Stomach (tissue), 8 donors: ENCODE measurements at regions not wholly inside any gene's neighbourhood (a gene's known extent, or its start where the extent isn't known, plus 50 kb on each side); places are given as distances from the start of the nearest gene placed in this dataset.

ENCODE experiments used
- DNase-seq, 2 donors: peaks; one replicate each; pipeline versions ENCODE4 v3.0.0 to v3.0.0-alpha.2; 2013 to 2019
- H3K27ac ChIP-seq, 5 donors: fragments of 200-600 bp in 4 of 5; sonication (generic) in 4 of 5; one replicate each; pipeline ENCODE4 v1.5.1; 2013 to 2019; ENCODE audit warnings: mild to moderate bottlenecking in 1 of 5, moderate library complexity in 1 of 5
- H3K27me3 ChIP-seq, 3 donors: fragments of 200-600 bp; sonication (generic); one replicate each; pipeline ENCODE4 v1.5.1; 2017 to 2019; ENCODE audit warnings: mixed run types in 1 of 3
- H3K36me3 ChIP-seq, 4 donors: fragments of 200-600 bp; sonication (generic); 1 replicate in 3 of 4; 2 replicates in 1 of 4; pipeline ENCODE4 v1.5.1; 2016 to 2019
- H3K4me1 ChIP-seq, 4 donors: fragments of 200-600 bp; sonication (generic); one replicate each; pipeline ENCODE4 v1.5.1; 2016 to 2019
- H3K4me3 ChIP-seq, 4 donors: fragments of 200-600 bp; sonication (generic) in 3 of 4; one replicate each; pipeline ENCODE4 v1.5.1; 2016 to 2019; ENCODE audit warnings: mild to moderate bottlenecking in 1 of 4
- H3K9me3 ChIP-seq, 4 donors: fragments of 200-600 bp; sonication (generic); one replicate each; pipeline ENCODE4 v1.5.1; 2016 to 2019
- EP300 ChIP-seq: sonication (generic); formaldehyde crosslinking; IDR thresholded peaks from one replicate; pipeline ENCODE4 v1.6.1; 2017; ENCODE audit warnings: antibody characterized with exemption
- POLR2A ChIP-seq, 4 donors: fragments of 450-650 bp; IDR thresholded peaks; one replicate each; pipeline ENCODE4 v1.6.1; 2016; ENCODE audit warnings: antibody characterized with exemption in 4 of 4, control low read depth in 2 of 4, mild to moderate bottlenecking in 1 of 4, moderate library complexity in 1 of 4
- POLR2AphosphoS5 ChIP-seq, 3 donors: sonication (generic); formaldehyde crosslinking; IDR thresholded peaks; one replicate each; pipeline ENCODE4 v1.6.1; 2016; ENCODE audit warnings: antibody characterized with exemption in 3 of 3
- WGBS, 5 donors: extraction: QIAGEN DNeasy Blood & Tissue Kit in 3 of 5; methylation state at CpG; one replicate each; pipeline versions ENCODE4 v1.1.5 to v1.1.7; 2013 to 2018; 5-methylcytosine and 5-hydroxymethylcytosine counted together
- intact Hi-C: fragments of 100-400 bp; cut with DNase I; formaldehyde crosslinking; loops from one replicate; pipeline ENCODE4 v1.15.1; 2023; ENCODE audit warnings: low total_unique reads
- TF ChIP-seq, protein P1 (sequence below), 7 experiments: fragments of 450-650 bp in 4 of 7; fragments of 200-600 bp in 3 of 7; sonication (generic) in 3 of 7; IDR thresholded peaks; one replicate each; pipeline ENCODE4 v1.5.1; 2016 to 2019; ENCODE audit warnings: antibody characterized with exemption in 7 of 7, control low read depth in 2 of 7, mild to moderate bottlenecking in 1 of 7
- donor health status: healthy with polysubstance abuse.
- donor health status: Bipolar disorder and iron deficiency.
- donor health status: healthy.

DNA sequence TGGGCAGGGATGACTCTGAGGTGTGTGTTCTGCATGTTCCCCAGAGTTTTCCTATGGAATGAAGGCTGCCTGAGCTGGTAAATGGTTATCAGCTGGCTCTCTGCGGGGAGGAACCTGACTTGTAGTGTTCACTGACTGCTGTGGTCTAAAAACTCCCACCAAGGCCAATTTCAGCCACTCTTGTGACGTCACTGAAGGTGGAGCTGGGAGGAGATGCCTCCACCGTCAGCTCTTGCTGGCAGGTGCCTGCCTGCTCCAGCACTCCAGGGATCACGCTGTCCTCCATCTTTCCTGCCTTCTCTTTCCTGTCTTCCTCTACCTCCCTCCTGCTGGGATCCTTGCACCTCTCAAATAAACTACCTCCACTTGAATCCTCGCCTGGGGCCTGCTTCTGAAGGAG is 209.5 kb upstream of the HS6ST1 start:
- WGBS, 5 donors, result 72 to 87% (median 82%) methylated on average over 5 of the region's 5 CpGs
- peaks cover 0 to 9% (median 0%) of the 10 kb centered on the region in 4 donors for H3K9me3 ChIP-seq
- H3K4me3 ChIP-seq, result no peak overlapping the region
- H3K27me3 ChIP-seq, result no peaks in the 10 kb centered on the region
- no peaks in the 10 kb centered on the region for H3K36me3 ChIP-seq
- peak in 1 of 2 donors; percentile 14 for DNase-seq
- H3K4me1 ChIP-seq, result no peaks in the 10 kb centered on the region
- TF ChIP-seq, protein P1, sequence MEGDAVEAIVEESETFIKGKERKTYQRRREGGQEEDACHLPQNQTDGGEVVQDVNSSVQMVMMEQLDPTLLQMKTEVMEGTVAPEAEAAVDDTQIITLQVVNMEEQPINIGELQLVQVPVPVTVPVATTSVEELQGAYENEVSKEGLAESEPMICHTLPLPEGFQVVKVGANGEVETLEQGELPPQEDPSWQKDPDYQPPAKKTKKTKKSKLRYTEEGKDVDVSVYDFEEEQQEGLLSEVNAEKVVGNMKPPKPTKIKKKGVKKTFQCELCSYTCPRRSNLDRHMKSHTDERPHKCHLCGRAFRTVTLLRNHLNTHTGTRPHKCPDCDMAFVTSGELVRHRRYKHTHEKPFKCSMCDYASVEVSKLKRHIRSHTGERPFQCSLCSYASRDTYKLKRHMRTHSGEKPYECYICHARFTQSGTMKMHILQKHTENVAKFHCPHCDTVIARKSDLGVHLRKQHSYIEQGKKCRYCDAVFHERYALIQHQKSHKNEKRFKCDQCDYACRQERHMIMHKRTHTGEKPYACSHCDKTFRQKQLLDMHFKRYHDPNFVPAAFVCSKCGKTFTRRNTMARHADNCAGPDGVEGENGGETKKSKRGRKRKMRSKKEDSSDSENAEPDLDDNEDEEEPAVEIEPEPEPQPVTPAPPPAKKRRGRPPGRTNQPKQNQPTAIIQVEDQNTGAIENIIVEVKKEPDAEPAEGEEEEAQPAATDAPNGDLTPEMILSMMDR (IDR thresholded peaks at IDR 0.05), result no peak
- no peak for TF ChIP-seq POLR2AphosphoS5 (IDR thresholded peaks at IDR 0.05)
- no peak for TF ChIP-seq POLR2A (IDR thresholded peaks at IDR 0.05)
- no peak for TF ChIP-seq EP300
- intact Hi-C loops, result no loop called here
- H3K27ac ChIP-seq, result no peak overlapping the region

DNA sequence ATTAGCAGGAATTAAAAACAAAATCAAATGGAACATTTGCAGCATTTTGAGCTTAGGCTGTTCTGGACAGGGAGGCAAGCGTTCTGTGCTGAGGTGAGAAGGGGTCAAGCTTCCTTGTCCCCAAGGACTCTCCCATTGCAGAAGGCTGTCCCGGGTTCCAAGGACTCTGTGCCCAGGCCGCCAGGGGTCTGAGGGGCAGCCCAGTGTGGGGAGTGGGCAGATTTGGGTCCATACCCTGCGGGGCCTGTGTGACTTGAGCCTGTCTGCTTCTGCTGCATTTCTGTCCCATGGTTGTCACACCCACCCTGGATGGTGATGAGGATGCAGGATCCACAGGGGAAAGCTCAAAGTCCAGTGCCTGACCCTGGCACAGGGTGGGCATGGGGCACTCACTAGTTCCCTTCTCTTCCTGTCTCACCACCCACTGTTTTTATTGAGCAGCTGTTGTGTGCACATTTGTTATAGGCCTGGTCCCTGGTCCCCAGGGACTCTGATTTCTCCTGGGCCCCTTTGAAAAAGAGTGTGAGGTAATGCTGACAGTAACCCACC is 211.4 kb upstream of the HS6ST1 start:
- Histone ChIP-seq H3K9me3 (no peaks in the 10 kb centered on the region), H3K27ac (no peak overlapping the region), H3K27me3 (no peaks in the 10 kb centered on the region), H3K4me1 (no peaks in the 10 kb centered on the region), H3K36me3 (no peaks in the 10 kb centered on the region), H3K4me3 (no peak overlapping the region)
- WGBS, 5 donors, result 72 to 90% (median 88%) methylated on average over 4 of the region's 4 CpGs
- TF ChIP-seq POLR2AphosphoS5 (IDR thresholded peaks at IDR 0.05) (no peak), POLR2A (IDR thresholded peaks at IDR 0.05) (no peak), EP300 (no peak)
- TF ChIP-seq, protein P1 (IDR thresholded peaks at IDR 0.05), result no peak
- no peak for DNase-seq
- intact Hi-C loops, result no loop called here

DNA sequence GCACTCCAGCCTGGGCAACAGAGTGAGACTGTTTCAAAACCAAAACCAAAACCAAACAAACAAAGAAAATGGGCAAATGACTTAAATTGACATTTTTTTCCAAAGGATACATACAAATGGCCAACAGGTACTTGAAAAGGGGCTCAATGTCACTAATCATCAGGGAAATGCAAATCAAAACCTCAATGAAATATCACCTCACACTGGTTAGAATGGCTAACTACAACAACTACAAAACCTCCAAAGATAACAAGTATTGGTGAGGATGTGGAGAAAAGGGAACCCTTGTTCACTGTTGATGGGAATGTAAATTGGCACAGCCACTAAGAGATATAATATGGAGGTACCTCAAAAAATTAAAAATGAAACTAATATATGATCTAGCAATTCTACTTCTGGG is 213.2 kb upstream of the HS6ST1 start:
- intact Hi-C loops, result no loop called here
- Histone ChIP-seq H3K9me3 (no peaks in the 10 kb centered on the region), H3K27me3 (no peaks in the 10 kb centered on the region), H3K36me3 (no peaks in the 10 kb centered on the region), H3K27ac (no peak overlapping the region), H3K4me1 (no peaks in the 10 kb centered on the region), H3K4me3 (no peak overlapping the region)
- no peak for TF ChIP-seq EP300
- TF ChIP-seq POLR2A (IDR thresholded peaks at IDR 0.05), result no peak
- TF ChIP-seq, protein P1 (IDR thresholded peaks at IDR 0.05), result peak in 3 of 7 experiments; percentile 13 to 37 (median 23)
- no peak for TF ChIP-seq POLR2AphosphoS5 (IDR thresholded peaks at IDR 0.05)
- DNase-seq, result no peak

DNA sequence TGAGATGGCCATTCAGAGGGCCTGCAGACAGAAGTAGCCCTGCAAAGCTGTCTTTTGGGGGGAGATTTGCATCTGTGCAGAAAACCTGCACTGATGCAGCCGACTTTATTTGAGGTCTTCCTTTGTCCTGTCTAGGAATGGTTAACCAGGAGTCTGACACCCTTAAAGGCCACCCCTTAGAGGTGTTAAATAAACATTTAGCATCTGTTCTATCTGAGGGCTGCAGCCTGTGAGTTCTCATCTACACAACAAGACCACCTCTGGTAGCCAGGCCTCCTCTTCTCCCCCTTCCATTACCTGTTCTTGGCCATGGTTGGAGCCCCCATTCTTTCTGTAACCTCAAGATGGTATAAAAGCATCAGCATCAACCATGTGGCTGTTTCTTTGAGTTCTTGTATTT is 214.4 kb upstream of the HS6ST1 start:
- H3K27ac ChIP-seq, result no peak overlapping the region
- WGBS, 5 donors, result 22 to 44% (median 29%) methylated on average over 1 of the region's 1 CpG
- H3K27me3 ChIP-seq, result no peaks in the 10 kb centered on the region
- H3K9me3 ChIP-seq, result no peaks in the 10 kb centered on the region
- intact Hi-C loops, result no loop called here
- H3K4me3 ChIP-seq, result no peak overlapping the region
- TF ChIP-seq, protein P1 (IDR thresholded peaks at IDR 0.05), result no peak
- TF ChIP-seq POLR2A (IDR thresholded peaks at IDR 0.05) (no peak), EP300 (no peak), POLR2AphosphoS5 (IDR thresholded peaks at IDR 0.05) (no peak)
- no peaks in the 10 kb centered on the region for H3K4me1 ChIP-seq
- H3K36me3 ChIP-seq, result no peaks in the 10 kb centered on the region
- DNase-seq, result peak in 1 of 2 donors; percentile 8
